HG03520 (cell line): ENCODE measurements at regions not wholly inside any gene's neighbourhood (a gene's known extent, or its start where the extent isn't known, plus 50 kb on each side); places are given as distances from the start of the nearest gene placed in this dataset.

Experiments
- ATAC-seq: cut with Tn5 transposase; IDR thresholded peaks from one replicate; pipeline ENCODE4 v1.9.1; 2021; ENCODE audit warnings: mild to moderate bottlenecking, moderate library complexity; ENCODE audit not compliant: unreplicated experiment

DNA sequence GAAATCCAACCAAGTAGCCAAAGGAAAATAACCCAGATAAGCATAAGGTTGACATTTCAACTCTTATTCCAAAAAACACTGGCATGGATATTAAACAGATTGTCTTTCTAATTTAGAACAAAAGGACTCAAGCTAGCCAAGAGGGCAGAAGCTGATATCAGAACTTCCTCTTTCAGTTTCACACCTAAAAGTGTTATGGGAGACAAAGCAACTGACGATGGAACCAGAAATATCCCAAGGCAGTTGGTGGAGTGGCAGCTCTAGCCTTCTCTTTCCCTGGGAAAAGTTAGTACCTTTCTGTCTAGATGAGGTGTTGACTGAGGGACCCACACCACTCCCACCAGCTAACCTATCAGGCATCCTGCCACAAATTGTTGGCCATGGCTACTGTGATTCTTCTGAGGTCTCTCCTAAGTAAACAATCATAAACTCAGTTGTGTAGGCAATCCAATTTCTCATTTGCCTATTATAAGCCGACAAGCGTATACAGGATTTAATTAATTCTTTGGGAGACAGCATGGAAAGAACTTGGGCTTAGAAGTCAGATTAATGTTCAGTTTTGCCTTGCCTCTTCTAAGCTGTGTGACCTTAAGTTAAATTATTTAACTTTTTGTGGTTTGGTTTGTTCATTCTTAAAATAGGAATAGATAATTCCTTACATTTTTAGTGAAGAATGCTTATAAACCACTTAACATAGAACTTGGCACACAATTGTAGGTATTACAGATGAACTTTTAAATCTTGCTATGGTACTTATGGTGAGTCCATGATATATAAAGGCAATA, 110.9 kb upstream of the ADAMTSL1 start:
- peak; percentile 54 for ATAC-seq

DNA sequence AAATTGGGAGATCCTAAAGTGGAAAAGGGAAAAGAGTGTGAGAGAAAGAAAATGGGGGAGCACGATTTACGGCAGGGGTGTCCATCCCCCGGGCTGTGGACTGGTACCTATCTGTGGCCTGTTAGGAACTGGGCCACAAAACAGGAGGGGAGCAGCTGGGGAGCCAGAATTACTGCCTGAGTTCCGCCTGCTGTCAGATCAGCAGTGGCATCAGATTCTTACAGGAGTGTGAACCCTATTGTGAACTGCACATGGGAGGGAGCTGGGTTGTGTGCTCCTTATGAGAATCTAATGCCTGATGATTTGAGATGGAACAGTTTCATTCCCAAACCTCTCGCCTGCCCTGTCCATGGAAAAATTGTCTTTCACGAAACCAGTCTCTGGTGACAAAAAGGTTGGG, 108.3 kb upstream of the ADAMTSL1 start:
- ATAC-seq: no peak

DNA sequence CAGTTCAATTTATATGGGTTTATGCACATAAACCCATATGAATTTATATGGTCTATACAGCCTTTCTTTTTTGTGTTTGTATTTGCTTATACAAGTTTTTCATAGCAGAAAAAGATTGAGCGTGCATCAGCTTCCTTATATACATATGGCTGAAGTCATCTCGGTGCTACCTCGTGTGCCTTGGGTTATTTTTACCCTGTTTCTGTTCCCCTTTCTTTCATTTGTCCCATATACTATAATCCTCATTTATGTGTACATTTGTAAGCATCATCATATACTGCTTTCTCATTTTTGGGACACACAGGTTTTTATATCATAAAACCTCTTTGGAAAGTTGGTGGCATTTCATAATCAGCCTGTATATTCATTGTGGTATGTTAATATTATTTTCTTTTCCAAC, 107.8 kb upstream of the ADAMTSL1 start:
- peak; percentile 64 for ATAC-seq

DNA sequence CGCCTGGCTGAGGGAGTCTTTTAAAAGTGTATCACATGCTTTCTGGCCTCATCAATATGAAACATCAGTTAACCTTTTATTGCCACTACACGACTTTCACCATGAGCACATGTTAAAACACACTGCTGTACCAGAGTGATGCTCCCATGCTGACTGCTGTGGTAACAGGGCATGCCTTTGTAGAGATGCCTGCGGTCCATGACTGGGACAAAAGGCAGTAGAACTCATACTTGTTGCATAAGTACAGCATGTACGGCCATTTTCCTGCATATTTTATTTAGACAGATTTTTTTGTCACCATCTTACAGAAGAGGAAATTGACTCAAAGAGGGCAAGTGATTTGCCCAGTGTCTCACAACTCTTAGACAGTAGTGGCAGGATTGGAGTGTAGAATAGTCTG, 105.7 kb upstream of the ADAMTSL1 start:
- ATAC-seq: no peak

DNA sequence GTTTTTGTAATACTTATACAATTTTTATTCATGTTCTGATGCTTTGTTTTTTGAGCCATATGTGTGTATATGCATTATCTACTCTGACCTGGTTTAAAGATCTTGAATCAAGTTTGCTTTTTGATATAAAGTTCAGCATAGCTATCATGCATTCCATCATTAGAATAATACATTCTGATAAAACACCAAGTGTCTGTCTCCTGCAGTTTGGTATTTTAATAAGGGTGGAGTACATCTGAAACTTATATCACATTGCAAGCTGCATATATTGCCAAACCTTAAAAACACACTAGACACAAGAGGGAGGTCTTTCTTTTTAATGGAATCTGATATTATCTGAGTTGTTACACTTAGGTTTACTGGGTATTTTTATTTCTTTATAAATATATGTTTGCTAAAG, 102.8 kb upstream of the ADAMTSL1 start:
- no peak for ATAC-seq

DNA sequence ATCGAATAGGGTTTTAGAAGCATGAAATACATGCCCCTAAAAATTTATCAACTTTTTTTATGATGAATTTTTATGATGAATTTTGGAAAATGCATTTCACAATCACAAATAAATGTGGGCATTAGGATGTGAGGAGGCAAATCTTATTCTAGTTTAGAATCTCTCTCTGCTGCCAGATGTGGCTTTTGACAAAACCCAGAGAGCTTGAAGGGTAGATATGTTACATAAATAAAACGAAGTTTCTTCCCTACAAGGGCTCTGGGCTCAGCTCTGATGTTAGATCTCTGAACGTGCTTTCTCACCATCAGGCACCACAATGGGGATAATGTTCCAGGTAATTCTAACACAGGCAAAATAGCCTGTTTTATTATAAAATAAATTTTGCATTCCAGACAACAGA, 102.3 kb upstream of the ADAMTSL1 start:
- ATAC-seq: no peak

DNA sequence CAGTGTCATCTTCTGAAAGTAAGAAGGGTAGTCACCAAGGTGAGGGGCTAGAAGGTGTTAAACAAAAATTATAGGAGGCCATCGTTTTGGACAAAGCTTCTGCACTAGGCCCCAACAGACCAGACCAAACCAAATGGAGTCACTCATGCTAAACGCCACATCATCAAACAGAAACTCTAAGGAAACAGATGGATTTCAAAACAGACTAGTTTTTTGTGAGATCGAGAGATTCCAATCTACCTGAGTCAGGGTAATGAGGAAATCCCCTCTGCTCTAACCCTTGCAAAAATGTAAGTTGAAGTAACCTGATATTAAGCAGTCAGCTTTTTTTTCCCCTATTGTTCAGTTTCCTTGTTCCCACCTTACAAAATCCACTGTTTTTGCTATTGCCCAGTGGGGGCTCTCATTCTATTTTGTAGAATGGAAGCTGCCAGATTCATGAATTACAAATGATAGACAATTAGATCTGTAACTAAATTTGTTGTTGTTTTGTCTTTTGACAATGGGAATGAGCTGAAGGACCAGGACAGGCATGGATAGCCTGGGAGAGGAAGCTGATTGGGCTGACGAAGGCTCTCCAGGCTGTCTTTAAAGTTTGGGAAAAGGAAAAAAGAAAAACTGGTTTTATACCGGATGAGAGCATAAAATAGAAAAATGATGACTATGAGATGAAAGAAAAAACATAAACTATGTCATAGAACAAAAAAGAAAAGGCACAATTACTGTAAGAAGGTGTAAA, 94.7 kb upstream of the ADAMTSL1 start:
- ATAC-seq: no peak

DNA sequence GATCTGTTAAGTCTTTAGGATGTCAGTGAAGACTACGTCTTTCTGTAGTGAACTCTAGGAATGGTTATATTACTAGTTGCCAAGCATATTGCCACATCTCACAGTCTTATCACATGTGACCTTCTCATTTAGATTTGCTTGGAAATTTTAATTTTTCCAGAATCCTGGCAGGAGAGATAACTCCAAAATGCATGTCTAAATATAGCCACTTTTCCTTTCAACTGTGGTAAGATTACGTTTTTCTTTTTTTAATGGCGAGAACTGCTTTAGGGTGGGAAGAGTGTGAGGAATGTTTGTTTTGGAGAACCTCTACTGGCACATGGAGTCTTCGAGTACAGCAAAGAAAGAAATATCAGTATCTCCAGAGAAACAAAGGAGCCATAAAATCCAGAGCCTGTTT, 91.7 kb upstream of the ADAMTSL1 start:
- no peak for ATAC-seq

DNA sequence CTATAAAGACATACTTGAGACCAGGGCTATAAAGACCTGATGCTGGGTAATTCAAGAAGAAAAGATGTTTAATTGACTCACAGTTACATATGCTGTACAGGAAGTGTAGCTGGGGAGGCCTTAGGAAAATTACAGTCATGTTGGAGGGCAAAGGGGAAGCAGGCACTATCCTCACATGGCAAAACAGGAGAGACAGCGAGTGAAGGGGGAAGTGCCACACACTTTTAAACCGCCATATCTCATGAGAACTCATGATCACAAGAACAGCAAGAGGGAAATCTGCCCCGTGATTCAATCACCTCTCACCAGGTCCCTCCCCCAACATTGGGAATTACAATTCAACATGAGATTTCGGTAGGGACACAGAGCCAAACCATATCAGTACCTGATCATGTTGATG, 89.9 kb upstream of the ADAMTSL1 start:
- ATAC-seq: no peak

DNA sequence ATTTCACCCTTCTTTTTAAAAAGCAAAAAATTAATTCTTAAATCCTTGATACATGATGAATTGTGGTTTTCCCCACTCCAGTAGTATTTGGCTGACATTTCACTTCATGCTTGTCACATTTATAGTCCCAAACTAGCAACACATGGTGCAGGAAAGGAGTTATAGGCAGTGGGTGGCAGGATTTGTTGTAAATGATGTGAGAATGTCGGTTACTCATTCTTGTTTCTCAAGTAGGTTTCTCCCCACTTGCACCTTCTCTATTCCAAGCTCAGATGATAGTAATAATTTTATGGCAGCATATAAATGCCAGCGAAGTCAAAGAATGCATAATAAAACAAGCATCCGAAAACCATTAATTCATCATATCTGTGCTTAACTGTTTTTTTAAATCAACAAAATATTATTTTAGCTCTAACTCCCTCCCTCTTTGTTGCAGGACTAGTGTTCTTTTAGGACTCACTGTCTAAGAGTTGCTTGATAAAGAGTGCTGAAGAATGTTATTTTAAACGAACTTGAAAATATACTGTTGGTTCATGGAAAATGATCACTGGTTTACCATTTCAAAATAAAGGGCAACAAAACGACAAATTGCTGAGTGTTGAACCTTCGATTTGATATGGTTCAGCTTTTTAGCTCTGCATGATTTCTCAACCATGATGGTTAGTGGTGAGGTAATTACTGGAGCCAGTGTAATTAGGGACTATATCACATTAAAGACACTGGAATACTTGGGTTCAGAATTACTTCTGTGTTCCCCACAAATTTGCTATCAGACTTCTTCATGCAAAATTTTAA, 88.1 kb upstream of the ADAMTSL1 start:
- no peak for ATAC-seq

DNA sequence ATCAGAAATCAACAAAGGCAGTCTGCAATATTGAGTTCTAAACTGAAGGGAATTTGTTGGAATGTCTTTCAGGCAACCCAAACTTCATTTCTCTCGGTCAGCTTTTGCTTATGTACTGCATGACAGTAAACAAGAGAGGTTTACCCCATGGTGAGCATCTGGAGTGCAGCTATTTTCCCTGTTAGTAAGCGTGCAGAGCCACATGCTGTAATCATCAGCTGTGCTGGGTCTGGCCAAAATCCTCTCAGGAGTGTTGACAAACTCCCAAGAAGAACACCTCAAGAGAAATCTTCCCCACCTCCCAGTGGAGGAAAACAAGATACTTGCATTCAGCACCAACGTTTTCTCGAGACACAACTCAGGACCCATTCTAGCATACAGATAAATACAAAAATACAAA, 83.6 kb upstream of the ADAMTSL1 start:
- no peak for ATAC-seq

DNA sequence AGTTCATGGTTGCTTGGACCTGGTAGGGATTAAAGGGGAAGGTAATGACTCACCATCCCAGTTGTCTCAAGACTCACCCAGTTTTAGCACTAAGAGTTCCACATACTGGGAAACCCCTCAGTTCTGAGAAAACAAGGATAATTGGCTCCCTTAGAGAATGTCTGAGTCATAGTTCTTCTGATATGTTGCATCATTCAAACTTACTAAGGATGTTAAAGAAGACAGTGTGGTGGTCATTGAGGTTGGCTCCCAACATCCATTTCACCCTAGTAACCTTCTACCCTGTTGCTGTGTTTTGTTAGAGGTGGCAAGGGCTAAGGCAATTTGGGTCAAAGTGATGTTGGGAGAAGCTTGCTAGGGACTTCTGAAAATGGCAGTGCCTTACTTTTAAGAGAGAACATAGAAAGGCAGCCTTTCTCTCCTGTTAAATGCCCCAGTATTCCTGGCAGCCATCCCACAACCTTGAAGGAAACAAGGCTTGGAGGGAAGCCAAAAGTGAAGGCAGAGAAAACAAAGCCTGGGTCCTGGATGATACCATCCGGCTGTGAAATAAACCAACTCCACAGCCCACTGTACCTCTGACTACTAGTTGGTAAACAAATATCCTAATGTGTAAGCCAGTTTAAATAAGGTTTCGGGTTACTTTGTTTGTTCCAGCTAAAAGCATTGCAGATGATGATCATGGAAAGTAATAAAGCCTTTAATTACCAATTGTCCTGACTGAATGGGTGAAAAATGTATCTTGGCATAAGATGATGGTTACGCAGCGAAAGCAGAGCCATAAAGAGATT, 80.4 kb upstream of the ADAMTSL1 start:
- ATAC-seq: no peak

DNA sequence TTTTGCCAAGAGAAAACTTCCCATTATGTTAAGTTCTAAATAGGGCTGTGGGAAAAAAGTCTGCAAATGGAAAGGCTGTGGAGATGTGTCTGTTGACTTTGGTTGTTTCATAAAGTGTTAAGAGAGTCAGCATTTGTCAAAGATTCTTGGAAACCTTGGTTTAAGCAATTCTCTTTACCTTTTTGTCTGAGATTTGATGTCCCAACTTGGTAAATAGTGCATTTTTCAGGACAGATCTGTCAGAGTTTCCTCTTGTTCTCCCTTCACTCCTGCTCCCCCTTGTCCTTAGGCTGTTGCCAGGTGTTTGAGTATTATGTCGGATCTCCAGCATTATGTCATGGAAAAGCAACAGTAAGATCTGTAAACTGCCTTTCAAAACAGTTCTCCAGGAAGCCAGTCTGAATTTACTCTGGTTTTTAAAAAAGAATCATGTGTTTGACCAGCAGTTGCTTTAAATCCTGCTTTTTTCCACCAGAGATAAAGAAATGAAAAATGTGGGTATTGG, 79.1 kb upstream of the ADAMTSL1 start:
- no peak for ATAC-seq

DNA sequence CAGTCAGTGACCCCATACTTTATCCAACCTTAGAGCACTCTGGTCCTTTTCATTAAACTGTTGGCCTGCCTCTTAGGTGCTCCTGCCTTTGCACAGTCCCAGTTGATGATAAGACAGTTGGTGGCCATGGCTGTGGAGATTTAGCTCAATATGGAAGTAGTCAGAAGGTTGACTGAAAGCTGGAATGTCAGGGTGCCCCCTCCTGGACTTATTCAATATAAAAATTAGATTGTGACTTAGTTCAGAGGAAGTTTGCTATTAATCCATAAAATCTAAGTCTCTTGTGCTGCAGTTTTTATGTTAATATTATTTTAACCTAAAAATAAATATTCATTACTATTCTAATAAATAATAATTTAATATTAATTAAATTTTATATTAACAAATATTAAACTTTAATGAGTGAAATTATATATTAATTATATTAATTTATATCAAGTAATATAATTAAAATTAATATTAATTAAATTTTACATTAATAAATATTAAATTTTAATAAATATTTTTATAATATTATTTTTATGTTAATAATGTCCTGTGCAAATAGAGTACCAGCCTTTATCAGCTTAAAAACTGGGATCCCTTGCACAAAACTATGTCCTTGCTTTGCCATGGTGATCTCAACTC, 77.7 kb upstream of the ADAMTSL1 start:
- no peak for ATAC-seq

DNA sequence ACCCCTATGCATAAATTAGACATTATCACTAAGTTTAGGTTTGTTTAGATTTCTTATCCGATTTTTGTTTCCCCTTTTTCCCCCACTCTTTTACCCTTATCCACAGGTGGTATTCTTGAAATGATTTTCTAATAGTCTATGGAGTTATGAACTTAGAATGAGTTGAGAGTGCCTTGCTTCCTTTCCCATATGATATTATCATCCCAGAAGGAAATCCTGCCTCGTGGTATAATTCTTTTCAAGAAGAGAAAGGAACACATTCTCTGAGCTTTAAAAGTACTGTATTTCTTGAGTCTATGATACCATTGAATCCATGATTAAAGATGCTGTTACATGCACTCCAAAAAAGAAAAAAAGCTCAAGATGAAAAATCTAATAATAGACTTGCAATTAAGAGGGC, 76.9 kb upstream of the ADAMTSL1 start:
- no peak for ATAC-seq

DNA sequence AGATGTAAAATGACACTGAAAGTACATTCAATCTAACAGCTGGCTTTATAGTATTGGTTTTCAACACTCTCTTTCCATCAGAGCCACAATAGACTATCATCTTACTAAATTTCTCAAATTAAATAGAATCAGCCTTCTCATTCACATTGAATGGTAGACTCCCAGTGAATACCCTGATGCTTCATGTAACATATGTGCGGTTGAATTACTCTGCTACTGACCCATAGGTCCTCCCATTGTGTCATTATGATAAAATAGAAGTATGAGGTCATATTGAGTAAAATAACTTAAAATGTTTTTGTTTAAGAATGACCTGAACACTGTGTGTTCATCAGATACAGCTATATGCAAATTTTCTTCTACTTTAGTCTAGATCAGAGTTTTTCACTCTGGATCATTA, 75.9 kb upstream of the ADAMTSL1 start:
- ATAC-seq: no peak

DNA sequence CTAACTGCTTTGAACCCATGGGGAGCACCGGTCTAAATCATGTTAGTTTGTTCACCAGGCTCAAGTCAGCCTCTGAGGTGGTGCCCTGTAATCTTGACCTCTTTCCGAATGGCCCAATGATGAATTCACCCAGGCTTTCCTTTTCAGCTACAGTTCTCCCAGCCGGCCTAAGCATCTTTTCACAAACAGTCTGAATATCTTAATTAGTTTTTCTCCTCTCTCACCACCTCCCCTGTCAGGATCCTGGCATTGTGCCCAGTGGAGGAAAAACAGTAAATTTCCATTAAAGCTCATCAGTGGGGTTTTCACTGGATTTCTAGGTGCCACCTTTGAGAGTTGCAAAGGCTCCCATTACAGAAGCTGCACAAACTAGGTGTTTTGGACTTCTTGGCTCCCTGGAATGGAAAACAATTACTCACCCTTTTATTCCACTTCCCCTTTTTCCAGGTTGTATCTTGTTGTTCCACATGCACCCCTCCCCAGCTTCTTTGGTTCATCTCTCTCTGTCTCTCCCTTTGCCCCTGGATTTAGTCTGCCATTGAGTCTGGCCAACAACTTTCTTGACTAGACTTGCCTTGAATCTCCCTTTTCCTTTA, 69.4 kb upstream of the ADAMTSL1 start:
- ATAC-seq: no peak

DNA sequence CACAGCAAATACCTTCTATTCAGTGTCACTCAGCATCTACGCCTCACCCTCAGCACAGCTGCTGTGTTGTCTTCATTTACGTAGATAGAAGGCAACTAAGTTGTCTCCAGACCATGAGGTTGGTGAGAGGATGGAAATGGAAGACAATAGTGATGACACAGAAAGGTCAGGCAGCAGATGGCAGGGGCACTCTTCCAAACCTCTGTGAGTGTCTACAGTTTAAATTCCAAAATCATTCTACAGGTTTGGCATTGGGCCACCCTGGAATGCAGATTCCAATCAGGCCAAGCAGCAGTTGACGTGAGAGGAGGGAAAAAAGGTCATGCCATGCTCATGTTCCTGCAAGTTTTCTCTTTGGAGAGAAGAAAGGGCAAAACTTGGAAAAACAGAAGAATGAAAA, 68.7 kb upstream of the ADAMTSL1 start:
- ATAC-seq: no peak

DNA sequence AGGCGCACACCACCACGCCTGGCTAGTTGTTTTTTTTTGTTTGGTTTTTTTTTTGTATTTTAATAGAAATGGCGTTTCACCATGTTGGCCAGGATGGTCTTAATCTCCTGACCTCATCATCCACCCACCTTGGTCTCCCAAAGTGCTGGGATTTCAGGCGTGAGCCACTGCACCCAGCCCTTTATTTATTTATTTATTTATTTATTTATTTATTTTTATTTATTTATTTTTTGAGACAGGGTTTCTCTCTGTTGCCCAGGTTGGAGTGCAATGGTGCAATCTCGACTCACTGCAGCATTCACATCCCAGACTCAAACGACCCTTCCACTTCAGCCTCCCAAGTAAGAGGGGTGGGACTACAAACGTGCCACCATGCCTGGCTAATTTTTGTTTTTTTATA, 63.0 kb upstream of the ADAMTSL1 start:
- no peak for ATAC-seq

DNA sequence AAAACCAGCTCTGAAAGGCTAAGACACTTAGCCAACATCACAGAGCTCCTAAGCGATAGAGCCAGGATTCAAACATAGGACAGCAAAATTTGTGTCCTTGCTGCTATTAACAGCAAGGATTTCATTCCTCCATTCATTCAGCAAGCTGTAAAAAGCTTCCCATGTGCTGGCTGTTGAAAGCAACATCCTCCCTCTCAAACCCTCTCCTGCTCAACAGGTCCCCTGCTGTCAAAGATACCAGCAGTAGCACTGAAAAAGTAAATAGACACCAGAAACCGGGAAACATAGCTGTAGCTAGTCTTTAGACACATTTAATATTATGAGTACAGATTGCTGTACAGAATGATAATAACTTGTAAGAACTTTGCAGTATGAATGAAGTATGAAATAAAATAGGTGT, 52.6 kb upstream of the ADAMTSL1 start:
- no peak for ATAC-seq
